Large intestine (tissue), 3 donors: ENCODE measurements at regions not wholly inside any gene's neighbourhood (a gene's known extent, or its start where the extent isn't known, plus 50 kb on each side); places are given as distances from the start of the nearest gene placed in this dataset.

Experiments
- DNase-seq, 2 donors: peaks; one replicate each; pipeline versions ENCODE4 v3.0.0 to v3.0.0-alpha.2; 2013
- H3K27ac ChIP-seq: one replicate; pipeline ENCODE4 v1.5.1; 2013; ENCODE audit warnings: low read length
- H3K27me3 ChIP-seq: 2 replicates; pipeline ENCODE4 v1.6.1; 2013; ENCODE audit warnings: low read length; ENCODE audit not compliant: control insufficient read depth, insufficient read depth
- H3K36me3 ChIP-seq: 2 replicates; pipeline ENCODE4 v1.6.1; 2013; ENCODE audit warnings: low read length; ENCODE audit not compliant: control insufficient read depth, insufficient read depth
- H3K4me1 ChIP-seq: one replicate; pipeline ENCODE4 v1.6.1; 2013; ENCODE audit warnings: low read length; ENCODE audit not compliant: control insufficient read depth, insufficient read depth
- H3K4me3 ChIP-seq: one replicate; pipeline ENCODE4 v1.5.1; 2013; ENCODE audit warnings: low read length
- H3K9me3 ChIP-seq: one replicate; pipeline ENCODE4 v1.6.1; 2013; ENCODE audit warnings: mild to moderate bottlenecking, low read depth, low read length, moderate library complexity; ENCODE audit not compliant: control insufficient read depth
- WGBS: methylation state at CpG from one replicate; pipeline ENCODE4 v1.1.5; 2013; ENCODE audit warnings: low lambda C conversion rate; ENCODE audit not compliant: insufficient coverage; 5-methylcytosine and 5-hydroxymethylcytosine counted together

- Histone ChIP-seq H3K36me3 (no peaks in the 10 kb centered on the region), H3K4me1 (no peaks in the 10 kb centered on the region), H3K27me3 (no peaks in the 10 kb centered on the region), H3K4me3 (no peak overlapping the region), H3K27ac (no peak overlapping the region), H3K9me3 (peaks cover 36% of the 10 kb centered on the region)
- DNase-seq: no peak
- WGBS: 100% methylated on average over 1 of the region's 2 CpGs
Observed at GRCh38 chr15:75148280-75148679, 53.4 kb upstream of the C15orf39 start.

GRCh38 chr15:75149867-75150709 lies 51.6 kb upstream of the C15orf39 start:
- H3K9me3 ChIP-seq: peaks cover 18% of the 10 kb centered on the region
- no peak for DNase-seq
- H3K27me3 ChIP-seq: no peaks in the 10 kb centered on the region
- no peak overlapping the region for H3K4me3 ChIP-seq
- H3K27ac ChIP-seq: no peak overlapping the region
- no peaks in the 10 kb centered on the region for H3K4me1 ChIP-seq
- no peaks in the 10 kb centered on the region for H3K36me3 ChIP-seq
- no CpG with 5 or more reads among the region's 4 CpGs for WGBS

- Histone ChIP-seq H3K4me3 (no peak overlapping the region), H3K9me3 (peaks cover 5% of the 10 kb centered on the region), H3K27ac (no peak overlapping the region), H3K4me1 (no peaks in the 10 kb centered on the region), H3K36me3 (no peaks in the 10 kb centered on the region), H3K27me3 (no peaks in the 10 kb centered on the region)
- no CpG with 5 or more reads among the region's 5 CpGs for WGBS
- DNase-seq: no peak
Observed at GRCh38 chr15:75151214-75152128, 50.2 kb upstream of the C15orf39 start.
